ENCODE measurements at regions not wholly inside any gene's neighbourhood (a gene's known extent, or its start where the extent isn't known, plus 50 kb on each side); places are given as distances from the start of the nearest gene placed in this dataset.

DNA sequence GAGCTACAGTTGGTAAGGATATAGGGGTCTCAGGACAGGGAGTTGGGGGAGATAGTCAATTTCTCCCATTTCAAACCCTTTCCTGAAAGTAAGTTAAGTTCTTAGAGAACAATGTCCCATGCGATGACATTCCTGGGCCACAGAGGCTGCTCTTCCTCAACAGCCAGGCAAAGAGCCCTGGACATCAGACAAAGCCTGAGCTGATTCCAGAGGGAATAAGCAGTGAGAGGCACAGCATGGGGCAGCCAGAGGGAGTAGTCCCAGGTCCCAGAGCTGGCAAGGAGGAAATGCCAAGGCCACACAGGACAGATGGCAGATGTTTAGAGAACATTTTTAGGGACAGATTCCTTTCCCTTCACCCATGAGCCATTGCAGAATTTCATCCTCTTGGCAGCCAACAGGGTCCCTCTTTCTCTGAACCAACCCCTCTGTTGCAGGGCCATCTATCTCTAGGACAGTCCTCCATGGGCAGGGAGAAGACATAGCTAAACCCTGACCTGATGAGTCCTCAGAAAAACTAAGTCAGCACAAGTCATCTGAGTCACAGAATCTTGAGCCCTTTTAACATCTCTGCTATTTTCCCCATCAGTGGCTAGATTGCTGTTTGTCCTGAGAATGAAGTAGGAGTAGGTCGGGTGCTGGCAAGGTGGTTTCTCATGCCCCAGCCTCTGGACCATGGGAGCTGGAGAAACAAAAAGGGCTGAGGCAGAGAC, 60.3 kb upstream of the CALM2 start:
- DNase-seq (ENCODE audit: low spot score): peak; percentile 46

DNA sequence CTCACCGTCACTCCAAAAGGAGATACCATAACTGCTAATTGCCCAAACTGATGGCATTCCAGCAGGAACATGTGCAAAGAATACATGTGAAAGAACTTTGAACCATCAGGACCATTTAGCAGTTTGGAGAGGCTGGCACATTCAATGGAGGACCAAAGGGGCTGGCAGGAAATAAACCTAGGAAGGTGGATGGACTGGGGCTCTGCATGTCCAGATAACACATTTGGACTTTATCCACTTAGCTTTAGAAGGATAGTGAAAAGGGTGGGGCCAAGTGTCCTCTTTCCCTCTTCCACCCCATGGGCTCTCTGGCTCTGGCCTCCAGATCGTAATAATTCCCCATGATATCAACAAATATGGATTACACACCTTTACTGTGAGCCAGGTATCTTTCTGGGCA, 58.8 kb upstream of the CALM2 start:
- no peak for DNase-seq (ENCODE audit: low spot score)

DNA sequence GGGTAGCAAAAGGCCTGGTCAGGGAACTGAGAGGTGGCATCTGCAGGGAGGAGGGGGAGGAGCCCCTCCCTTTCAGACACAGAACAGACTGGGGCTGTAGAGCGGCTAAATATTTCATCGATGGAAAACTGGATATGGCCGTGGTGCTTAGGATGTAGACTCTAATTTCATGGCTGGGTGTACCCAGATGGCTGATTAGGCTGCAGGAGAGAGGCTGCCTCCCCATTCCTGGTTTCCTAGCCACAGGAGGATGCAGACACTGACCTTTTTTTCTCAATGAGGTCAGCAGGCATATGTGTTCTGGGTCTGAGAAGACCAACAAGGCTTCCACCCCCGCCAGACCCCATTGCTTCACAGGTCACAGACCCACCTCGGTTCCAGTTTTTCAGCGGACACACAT, 58.1 kb upstream of the CALM2 start:
- no peak for DNase-seq (ENCODE audit: low spot score)

DNA sequence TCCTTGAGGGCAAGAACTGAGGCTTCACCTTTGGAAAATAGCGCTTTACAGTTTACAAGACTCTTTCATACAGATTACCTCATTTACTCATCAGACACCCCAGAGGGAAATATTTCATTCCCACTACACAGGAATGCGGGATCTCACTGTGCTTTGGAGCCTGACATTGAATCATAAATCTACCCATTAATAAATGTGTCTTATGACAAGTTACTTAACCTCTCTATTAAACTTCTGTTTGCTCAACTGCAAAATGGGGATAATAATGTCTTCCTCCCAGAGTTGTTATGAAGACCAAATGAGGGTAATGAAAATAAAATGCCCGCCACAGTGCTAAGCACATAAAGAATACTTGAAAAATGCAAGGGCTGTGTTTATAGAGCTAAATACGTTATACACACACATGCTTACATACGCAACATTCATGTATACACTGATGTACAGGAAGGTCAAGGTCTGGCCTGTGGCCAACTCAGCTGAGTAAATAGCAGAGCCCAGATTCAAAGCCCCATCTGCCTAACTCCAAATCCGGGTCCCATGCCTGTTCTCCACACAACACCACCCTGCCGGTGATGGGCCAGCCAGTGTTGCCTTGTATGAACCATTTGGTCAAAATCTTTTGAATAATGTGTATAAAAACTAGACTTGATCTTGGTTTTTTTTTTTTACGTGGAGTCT, 56.6 kb upstream of the CALM2 start:
- no peak for DNase-seq (ENCODE audit: low spot score)

DNA sequence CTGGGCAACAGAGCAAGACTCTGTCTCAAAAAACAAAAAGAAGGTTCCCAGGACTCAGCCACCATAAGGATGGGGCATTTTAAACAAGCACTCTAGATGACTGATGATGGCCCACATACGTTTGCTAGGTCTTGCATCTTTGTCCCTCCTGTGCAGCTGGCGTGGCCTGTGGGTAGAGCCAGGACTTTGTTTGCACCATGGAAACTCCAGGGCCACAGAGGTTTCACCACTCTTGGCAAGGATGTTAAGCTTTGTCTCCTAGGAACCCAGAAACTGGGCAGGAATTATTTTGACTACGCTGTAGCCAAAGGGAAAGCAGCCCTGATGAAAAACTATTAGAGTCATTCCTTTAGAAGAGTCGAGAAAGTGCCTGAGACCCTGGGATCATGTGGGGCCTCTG, 54.1 kb upstream of the CALM2 start:
- DNase-seq (ENCODE audit: low spot score): peak; percentile 83

DNA sequence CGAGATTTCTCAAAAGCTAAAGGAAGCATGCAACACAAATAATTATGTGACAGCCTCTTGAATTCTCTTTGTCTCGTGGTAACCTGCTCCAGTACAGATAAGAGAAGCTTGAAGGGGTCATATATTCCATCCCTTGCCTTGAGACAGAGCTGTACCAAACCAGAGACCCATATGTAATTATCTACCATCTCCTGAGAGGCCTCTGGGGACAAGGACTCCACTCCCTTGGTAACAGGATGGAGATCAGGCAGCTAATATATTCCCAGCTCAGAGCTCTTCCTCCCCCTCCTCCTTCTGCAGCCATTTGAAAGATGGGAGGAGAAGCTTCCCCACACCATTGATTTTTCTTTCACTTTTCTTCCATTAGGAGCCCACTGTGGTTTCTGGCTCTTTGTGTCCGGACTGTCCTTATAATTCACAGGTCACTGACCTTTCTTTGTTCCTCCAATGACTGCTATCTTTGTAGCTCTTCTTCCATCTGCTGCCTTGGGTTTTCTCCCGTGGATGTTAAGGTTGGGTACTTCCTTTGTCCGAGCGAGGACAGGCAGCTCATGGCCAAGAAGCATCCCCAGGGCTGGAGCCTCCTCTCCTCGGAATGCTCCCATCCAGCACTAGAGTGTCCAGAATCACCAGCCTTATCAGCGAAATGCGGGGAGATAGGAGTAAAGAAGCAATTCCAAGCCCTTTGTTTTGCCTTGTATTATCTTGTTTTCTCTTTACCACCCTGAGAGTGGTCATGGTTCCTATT, 51.4 kb upstream of the CALM2 start:
- no peak for DNase-seq (ENCODE audit: low spot score)

DNA sequence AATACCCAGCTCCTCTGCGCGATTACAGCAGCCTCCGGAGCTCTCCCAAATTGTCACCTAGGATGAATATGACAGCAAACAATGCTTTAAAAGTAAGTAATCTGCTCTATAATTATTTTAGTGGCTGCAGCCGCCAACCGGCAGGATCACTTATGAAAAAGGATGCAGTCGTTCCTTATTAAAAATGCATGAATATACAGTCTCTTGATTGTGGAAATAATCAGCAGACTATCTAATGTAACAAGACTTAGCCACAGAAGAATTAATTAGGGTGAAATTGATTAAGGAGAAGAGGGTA, 50.6 kb upstream of the CALM2 start:
- DNase-seq (ENCODE audit: low spot score): no peak

DNA sequence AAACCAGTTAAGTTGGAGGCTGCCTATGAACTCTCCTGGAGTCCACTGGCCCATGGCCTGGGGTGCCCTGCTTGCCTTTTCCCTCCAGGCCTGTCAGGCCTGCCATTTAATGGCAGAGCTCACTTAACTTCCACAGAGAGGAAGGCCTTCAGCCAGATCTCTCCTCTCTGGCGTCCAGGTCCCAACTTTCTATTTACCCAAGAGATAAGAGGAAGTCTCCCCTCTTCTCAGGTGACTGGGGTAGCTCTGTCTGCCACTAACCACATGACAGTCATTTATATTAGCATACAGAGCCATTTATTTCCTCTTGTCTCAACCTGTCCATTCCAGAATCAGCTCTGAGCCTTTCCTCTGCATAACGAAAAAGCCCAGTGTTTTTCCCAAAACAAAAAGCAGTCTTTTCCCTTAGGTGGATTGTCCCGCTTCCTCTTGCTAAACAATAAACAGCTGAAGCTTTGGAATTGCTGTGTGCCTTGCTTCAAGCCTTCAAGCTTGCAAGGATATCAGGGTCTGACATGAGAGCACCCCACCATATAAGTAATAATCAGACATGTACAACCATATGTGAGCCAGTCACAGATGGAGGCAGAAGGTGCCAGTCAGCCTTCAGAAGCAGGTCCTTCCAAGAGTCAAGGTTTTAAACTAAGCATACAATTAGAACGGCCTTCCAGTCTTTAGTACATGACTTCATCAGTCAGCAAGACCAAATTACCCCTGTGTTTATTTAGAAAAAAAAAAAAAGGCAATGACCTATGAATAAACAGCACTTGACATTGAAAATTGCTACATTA, 50.0 kb upstream of the CALM2 start:
- no peak for DNase-seq (ENCODE audit: low spot score)
